ENCODE measurements at regions not wholly inside any gene's neighbourhood (a gene's known extent, or its start where the extent isn't known, plus 50 kb on each side); places are given as distances from the start of the nearest gene placed in this dataset.

- TF ChIP-seq CTCF (tag by site-specific recombination; IDR thresholded peaks at IDR 0.05) = no peak
- no peak for TF ChIP-seq ZNF544 (tag by site-specific recombination; IDR thresholded peaks at IDR 0.05)
- TF ChIP-seq ZNF629 (tag by site-specific recombination; IDR thresholded peaks at IDR 0.05) = no peak
- TF ChIP-seq ZNF404 (tag by site-specific recombination; IDR thresholded peaks at IDR 0.05) = no peak
- TF ChIP-seq ZNF701 (tag by site-specific recombination; IDR thresholded peaks at IDR 0.05) = no peak
- TF ChIP-seq ZNF571 (tag by site-specific recombination; IDR thresholded peaks at IDR 0.05) = no peak
- TF ChIP-seq ZNF138 (tag by site-specific recombination; IDR thresholded peaks at IDR 0.05; ENCODE audit: borderline replicate concordance) = no peak
- no peak for TF ChIP-seq ZNF121 (tag by site-specific recombination; IDR thresholded peaks at IDR 0.05)
- TF ChIP-seq ZNF335 (tag by site-specific recombination; conservative IDR thresholded peaks at IDR 0.05) = no peak
- no peak for TF ChIP-seq SETDB1 (IDR thresholded peaks at IDR 0.05; ENCODE audit: insufficient read length, low read length)
- no peak for TF ChIP-seq ZNF280C (tag by site-specific recombination; IDR thresholded peaks at IDR 0.05)
- TF ChIP-seq KLF1 (tag by site-specific recombination; IDR thresholded peaks at IDR 0.05) = no peak
These were observed 598.2 kb upstream of the KLHL29 start for GRCh38 chr2:22786817-22787216.

All from HEK293 (cell line).